Esophagus squamous epithelium (tissue), 5 donors: ENCODE measurements at regions not wholly inside any gene's neighbourhood (a gene's known extent, or its start where the extent isn't known, plus 50 kb on each side); places are given as distances from the start of the nearest gene placed in this dataset.

Experiments used
- DNase-seq: peaks from one replicate; lab custom pipeline; 2025; lab: John Stamatoyannopoulos, UW
- H3K27ac ChIP-seq, 4 donors: fragments of 200-600 bp; sonication (generic); one replicate each; pipeline ENCODE4 v1.5.1; 2016 to 2019; ENCODE audit warnings: mild to moderate bottlenecking in 1 of 4
- H3K27me3 ChIP-seq, 4 donors: fragments of 200-600 bp; sonication (generic); 1 replicate in 3 of 4; 2 replicates in 1 of 4; pipeline versions ENCODE4 v1.5.1 to v1.6.0; 2017 to 2021; ENCODE audit warnings: antibody characterized with exemption in 1 of 4
- H3K36me3 ChIP-seq, 3 donors: fragments of 200-600 bp; sonication (generic); one replicate each; pipeline ENCODE4 v1.5.1; 2016 to 2019
- H3K4me1 ChIP-seq, 3 donors: fragments of 200-600 bp; sonication (generic); one replicate each; pipeline ENCODE4 v1.5.1; 2017 to 2019
- H3K4me3 ChIP-seq, 4 donors: fragments of 200-600 bp; sonication (generic); 1 replicate in 3 of 4; 2 replicates in 1 of 4; pipeline ENCODE4 v1.5.1; 2016 to 2019; ENCODE audit warnings: mild to moderate bottlenecking in 2 of 4, moderate library complexity in 1 of 4
- H3K9me3 ChIP-seq, 3 donors: fragments of 200-600 bp; sonication (generic); one replicate each; pipeline ENCODE4 v1.5.1; 2016 to 2019
- CTCF ChIP-seq, 6 experiments: fragments of 450-650 bp in 4 of 6; fragments of 200-600 bp in 2 of 6; sonication (generic) in 2 of 6; IDR thresholded peaks; one replicate each; pipeline ENCODE4 v1.5.1; 2016 to 2019; ENCODE audit warnings: antibody characterized with exemption in 6 of 6, mild to moderate bottlenecking in 4 of 6, moderate library complexity in 4 of 6
- POLR2A ChIP-seq, 4 donors: fragments of 450-650 bp; IDR thresholded peaks; one replicate each; pipeline ENCODE4 v1.6.1; 2017; ENCODE audit warnings: antibody characterized with exemption in 4 of 4, mild to moderate bottlenecking in 4 of 4, moderate library complexity in 3 of 4
- WGBS, 2 donors: methylation state at CpG; one replicate each; pipeline ENCODE4 v1.1.5; 2018; 5-methylcytosine and 5-hydroxymethylcytosine counted together
- intact Hi-C: fragments of 100-400 bp; cut with DNase I; formaldehyde crosslinking; loops from one replicate; pipeline ENCODE4 v1.15.0; 2022
- donor health status: DM: yes; HTN: yes; CAD: no.

GRCh38 chr14:65943916-65944410, 531.4 kb downstream of the FUT8 start:
- no peaks in the 10 kb centered on the region for H3K36me3 ChIP-seq
- WGBS, 2 donors: 73% methylated on average over 5 of the region's 5 CpGs
- intact Hi-C loops: no loop called here
- no peaks in the 10 kb centered on the region for H3K4me1 ChIP-seq
- DNase-seq: no peak
- TF ChIP-seq CTCF (IDR thresholded peaks at IDR 0.05): no peak
- H3K9me3 ChIP-seq: no peaks in the 10 kb centered on the region
- no peak overlapping the region for H3K4me3 ChIP-seq
- H3K27ac ChIP-seq: no peak overlapping the region
- peaks cover 0 to 11% (median 0%) of the 10 kb centered on the region in 4 donors for H3K27me3 ChIP-seq

GRCh38 chr14:65945327-65945726, 532.8 kb downstream of the FUT8 start:
- intact Hi-C loops: no loop called here
- Histone ChIP-seq H3K4me1 (no peaks in the 10 kb centered on the region), H3K9me3 (no peaks in the 10 kb centered on the region), H3K27ac (no peak overlapping the region), H3K36me3 (no peaks in the 10 kb centered on the region), H3K4me3 (no peak overlapping the region), H3K27me3 (peaks cover 0 to 14% (median 0%) of the 10 kb centered on the region in 4 donors)
- 70 to 85% methylated on average over 3 of the region's 3 CpGs for WGBS, 2 donors
- no peak for TF ChIP-seq CTCF (IDR thresholded peaks at IDR 0.05)
- no peak for TF ChIP-seq POLR2A (IDR thresholded peaks at IDR 0.05)
- no peak for DNase-seq

GRCh38 chr14:65946494-65946893, 534.0 kb downstream of the FUT8 start:
- no peak for TF ChIP-seq POLR2A (IDR thresholded peaks at IDR 0.05)
- no peak for TF ChIP-seq CTCF (IDR thresholded peaks at IDR 0.05)
- H3K4me1 ChIP-seq: no peaks in the 10 kb centered on the region
- H3K27ac ChIP-seq: no peak overlapping the region
- H3K36me3 ChIP-seq: no peaks in the 10 kb centered on the region
- peaks cover 0 to 14% (median 0%) of the 10 kb centered on the region in 4 donors for H3K27me3 ChIP-seq
- no peak overlapping the region for H3K4me3 ChIP-seq
- 63 to 69% methylated on average over 2 to 3 of the region's 4 CpGs for WGBS, 2 donors
- no peaks in the 10 kb centered on the region for H3K9me3 ChIP-seq
- no peak for DNase-seq
- intact Hi-C loops: no loop called here

GRCh38 chr14:65948302-65948701, 535.8 kb downstream of the FUT8 start:
- H3K36me3 ChIP-seq: no peaks in the 10 kb centered on the region
- DNase-seq: no peak
- H3K27ac ChIP-seq: no peak overlapping the region
- no peaks in the 10 kb centered on the region for H3K4me1 ChIP-seq
- H3K9me3 ChIP-seq: no peaks in the 10 kb centered on the region
- peaks cover 0 to 14% (median 0%) of the 10 kb centered on the region in 4 donors for H3K27me3 ChIP-seq
- TF ChIP-seq CTCF (IDR thresholded peaks at IDR 0.05): no peak
- TF ChIP-seq POLR2A (IDR thresholded peaks at IDR 0.05): no peak
- intact Hi-C loops: no loop called here
- H3K4me3 ChIP-seq: no peak overlapping the region
- 52 to 57% methylated on average over 8 of the region's 8 CpGs for WGBS, 2 donors

- WGBS, 2 donors: 31 to 81% methylated on average over 3 of the region's 4 CpGs
- no peaks in the 10 kb centered on the region for H3K4me1 ChIP-seq
- intact Hi-C loops: loop anchor here (10.0 kb wide), 1 partner anchor 785 kb away; no protein-coding TSS in a partner anchor
These were observed 536.3 kb upstream of the CCDC196 start for GRCh38 chr14:65949711-65950516.

More at GRCh38 chr14:65949711-65950516, 536.3 kb upstream of the CCDC196 start:
- no peak for DNase-seq
- no peak for TF ChIP-seq POLR2A (IDR thresholded peaks at IDR 0.05)
- TF ChIP-seq CTCF (IDR thresholded peaks at IDR 0.05): no peak
- H3K27me3 ChIP-seq: peaks cover 0 to 14% (median 0%) of the 10 kb centered on the region in 4 donors
- no peaks in the 10 kb centered on the region for H3K36me3 ChIP-seq
- H3K27ac ChIP-seq: no peak overlapping the region
- no peak overlapping the region for H3K4me3 ChIP-seq
- H3K9me3 ChIP-seq: no peaks in the 10 kb centered on the region
